GM12878 (cell line): ENCODE measurements at regions not wholly inside any gene's neighbourhood (a gene's known extent, or its start where the extent isn't known, plus 50 kb on each side); places are given as distances from the start of the nearest gene placed in this dataset.

Experiments
- CHD2 ChIP-seq: IDR thresholded peaks from 2 replicates; pipeline ENCODE4 v1.6.1; 2011; ENCODE audit warnings: low read depth, low read length, improper control_type of control experiment, borderline replicate concordance
- JUND ChIP-seq: IDR thresholded peaks from 2 replicates; pipeline ENCODE4 v1.6.1; 2012; ENCODE audit warnings: low read depth, mild to moderate bottlenecking, low read length, improper control_type of control experiment, moderate library complexity
- KAT2A ChIP-seq: conservative IDR thresholded peaks from 2 replicates; pipeline ENCODE4 v1.6.1; 2011; ENCODE audit warnings: low read depth, low read length; ENCODE audit not compliant: control insufficient read depth
- KLF5 ChIP-seq: fragments of 450-650 bp; IDR thresholded peaks from 2 replicates; pipeline ENCODE4 v1.6.1; 2014; ENCODE audit warnings: mild to moderate bottlenecking; ENCODE audit not compliant: partially characterized antibody
- NR2C2 ChIP-seq: IDR thresholded peaks from 2 replicates; pipeline ENCODE4 v1.6.1; 2011; ENCODE audit warnings: borderline replicate concordance, low read depth; ENCODE audit not compliant: control insufficient read depth, insufficient read length
- POLR2AphosphoS5 ChIP-seq: IDR thresholded peaks from 2 replicates; pipeline ENCODE4 v1.6.1; 2011; ENCODE audit warnings: mild to moderate bottlenecking, low read length, inconsistent platforms
- SMC3 ChIP-seq: IDR thresholded peaks from 2 replicates; pipeline ENCODE4 v1.6.1; 2011; ENCODE audit warnings: low read length, improper control_type of control experiment, borderline replicate concordance
- SPI1 ChIP-seq: IDR thresholded peaks from 2 replicates; pipeline ENCODE4 v1.6.1; 2011; ENCODE audit warnings: low read depth, mild to moderate bottlenecking, low read length, moderate library complexity, borderline replicate concordance; ENCODE audit not compliant: insufficient read depth
- SRF ChIP-seq, 2 experiments: IDR thresholded peaks; 2 replicates each; pipeline ENCODE4 v1.6.1; 2011; ENCODE audit warnings: low read depth in 2 of 2, low read length in 2 of 2, mild to moderate bottlenecking in 1 of 2, moderate library complexity in 1 of 2
- TARDBP ChIP-seq: IDR thresholded peaks from 2 replicates; pipeline ENCODE4 v1.6.1; 2016; ENCODE audit warnings: borderline replicate concordance
- TCF12 ChIP-seq: IDR thresholded peaks from 2 replicates; pipeline ENCODE4 v1.6.1; 2011; ENCODE audit warnings: low read depth, mild to moderate bottlenecking, low read length
- ZNF384 ChIP-seq: IDR thresholded peaks from 2 replicates; pipeline ENCODE4 v1.6.1; 2012; ENCODE audit warnings: low read depth, mild to moderate bottlenecking, low read length, improper control_type of control experiment, borderline replicate concordance
- ZSCAN29 ChIP-seq: fragments of 450-650 bp; IDR thresholded peaks from 2 replicates; pipeline ENCODE4 v1.6.1; 2017; ENCODE audit warnings: mild to moderate bottlenecking, moderate library complexity
- TF ChIP-seq, protein P1 (sequence below), 3 experiments: IDR thresholded peaks in 2 of 3; conservative IDR thresholded peaks in 1 of 3; 2 replicates each; pipeline ENCODE4 v1.5.1; 2011; ENCODE audit warnings: low read depth in 3 of 3, low read length in 3 of 3, mild to moderate bottlenecking in 3 of 3, control low read depth in 2 of 3, moderate library complexity in 2 of 3, inconsistent platforms in 1 of 3, mixed read lengths in 1 of 3; ENCODE audit not compliant: control insufficient read depth in 2 of 3, insufficient read depth in 1 of 3; ENCODE audit errors: extremely low read depth in 1 of 3

DNA sequence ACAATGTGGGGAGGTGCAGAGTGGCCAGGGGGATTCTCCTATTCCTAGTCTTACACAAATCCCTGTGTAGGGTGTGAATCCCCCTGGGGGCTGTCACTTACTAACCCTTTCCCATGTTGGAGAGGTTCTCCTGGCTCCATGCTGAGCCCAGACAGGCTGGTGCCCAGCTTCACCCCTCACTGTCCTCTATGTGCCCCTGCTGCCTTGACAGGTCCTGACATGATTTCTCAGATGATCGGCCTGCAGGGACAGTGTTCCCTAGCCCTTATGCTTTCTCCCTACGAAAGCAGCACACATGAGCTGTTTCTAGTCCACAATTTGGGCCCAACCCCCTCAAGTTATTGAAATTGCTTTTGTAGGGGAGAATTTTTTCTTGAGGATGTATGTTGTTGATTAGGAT lies 68.9 kb upstream of the FAM78B start:
- TF ChIP-seq NR2C2 (no peak), SPI1 (no peak), ZSCAN29 (no peak), JUND (no peak), SRF (IDR thresholded peaks at IDR 0.05; ENCODE audit: low read depth in 2 of 2, low read length in 2 of 2) (no peak), ZNF384 (no peak), TCF12 (no peak), KLF5 (no peak), TARDBP (no peak), SMC3 (no peak), POLR2AphosphoS5 (no peak), KAT2A (no peak), CHD2 (no peak)
- TF ChIP-seq, protein P1, sequence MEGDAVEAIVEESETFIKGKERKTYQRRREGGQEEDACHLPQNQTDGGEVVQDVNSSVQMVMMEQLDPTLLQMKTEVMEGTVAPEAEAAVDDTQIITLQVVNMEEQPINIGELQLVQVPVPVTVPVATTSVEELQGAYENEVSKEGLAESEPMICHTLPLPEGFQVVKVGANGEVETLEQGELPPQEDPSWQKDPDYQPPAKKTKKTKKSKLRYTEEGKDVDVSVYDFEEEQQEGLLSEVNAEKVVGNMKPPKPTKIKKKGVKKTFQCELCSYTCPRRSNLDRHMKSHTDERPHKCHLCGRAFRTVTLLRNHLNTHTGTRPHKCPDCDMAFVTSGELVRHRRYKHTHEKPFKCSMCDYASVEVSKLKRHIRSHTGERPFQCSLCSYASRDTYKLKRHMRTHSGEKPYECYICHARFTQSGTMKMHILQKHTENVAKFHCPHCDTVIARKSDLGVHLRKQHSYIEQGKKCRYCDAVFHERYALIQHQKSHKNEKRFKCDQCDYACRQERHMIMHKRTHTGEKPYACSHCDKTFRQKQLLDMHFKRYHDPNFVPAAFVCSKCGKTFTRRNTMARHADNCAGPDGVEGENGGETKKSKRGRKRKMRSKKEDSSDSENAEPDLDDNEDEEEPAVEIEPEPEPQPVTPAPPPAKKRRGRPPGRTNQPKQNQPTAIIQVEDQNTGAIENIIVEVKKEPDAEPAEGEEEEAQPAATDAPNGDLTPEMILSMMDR (IDR thresholded peaks at IDR 0.05 in 2 of 3, conservative IDR thresholded peaks at IDR 0.05 in 1 of 3; ENCODE audit: control insufficient read depth in 2 of 3, extremely low read depth in 1 of 3, insufficient read depth in 1 of 3, low read depth in 3 of 3, low read length in 3 of 3): no peak
